Lung (tissue), 11 donors: ENCODE measurements at regions not wholly inside any gene's neighbourhood (a gene's known extent, or its start where the extent isn't known, plus 50 kb on each side); places are given as distances from the start of the nearest gene placed in this dataset.
"Not testable (repeated sequence)": the region's sequence is repeated elsewhere in the genome, so short reads cannot be mapped to it uniquely, and the experiment has no call there.

ENCODE experiments used
- ATAC-seq: fragments of 200-7000 bp; cut with Tn5 transposase; one replicate; pipeline ENCODE4 v1.9.1; 2020; ENCODE audit warnings: moderate number of reproducible peaks; ENCODE audit not compliant: insufficient read depth, low FRiP score
- DNase-seq, 3 donors: peaks; one replicate each; pipeline ENCODE4 v3.0.0-alpha.2; 2013 to 2017
- H3K27ac ChIP-seq, 2 donors: one replicate each; pipeline ENCODE4 v1.5.1; 2013; ENCODE audit warnings: mild to moderate bottlenecking in 2 of 2, moderate library complexity in 2 of 2, control low read depth in 1 of 2, inconsistent platforms in 1 of 2, low read depth in 1 of 2, low read length in 1 of 2
- H3K27me3 ChIP-seq, 3 donors: one replicate each; pipeline ENCODE4 v1.5.1; 2013; ENCODE audit warnings: low read length in 2 of 3; ENCODE audit not compliant: control insufficient read depth in 3 of 3, insufficient read depth in 3 of 3
- H3K36me3 ChIP-seq, 4 donors: one replicate each; pipeline ENCODE4 v1.5.1; 2013; ENCODE audit warnings: low read length in 4 of 4, mild to moderate bottlenecking in 1 of 4, moderate library complexity in 1 of 4; ENCODE audit not compliant: control insufficient read depth in 4 of 4, insufficient read depth in 4 of 4
- H3K4me1 ChIP-seq, 5 donors: one replicate each; pipeline ENCODE4 v1.5.1; 2013; ENCODE audit warnings: low read length in 5 of 5, mild to moderate bottlenecking in 2 of 5, moderate library complexity in 1 of 5; ENCODE audit not compliant: control insufficient read depth in 5 of 5, insufficient read depth in 5 of 5
- H3K4me3 ChIP-seq: one replicate; pipeline ENCODE4 v1.5.1; 2013; ENCODE audit warnings: mild to moderate bottlenecking, control low read depth, moderate library complexity
- H3K9ac ChIP-seq, 2 donors: one replicate each; pipeline ENCODE4 v1.5.1; 2013; ENCODE audit warnings: low read length in 2 of 2, control low read depth in 1 of 2; ENCODE audit not compliant: insufficient read depth in 1 of 2
- H3K9me3 ChIP-seq, 4 donors: one replicate each; pipeline ENCODE4 v1.5.1; 2013; ENCODE audit warnings: low read length in 3 of 4, mild to moderate bottlenecking in 1 of 4, moderate library complexity in 1 of 4; ENCODE audit not compliant: control insufficient read depth in 4 of 4, insufficient read depth in 3 of 4
- CTCF ChIP-seq: IDR thresholded peaks from 2 replicates; pipeline ENCODE4 v1.5.1; 2012; ENCODE audit warnings: mild to moderate bottlenecking; ENCODE audit errors: control extremely low read depth, extremely low read depth
- WGBS, 2 donors: extraction: QIAGEN DNeasy Blood & Tissue Kit; methylation state at CpG; one replicate each; pipeline ENCODE4 v1.1.7; 2013; 5-methylcytosine and 5-hydroxymethylcytosine counted together
- donor health status: control.
- donor health status: control.
- donor health status: Bipolar disorder and iron deficiency.
- donor health status: healthy.
- donor health status: DM: yes; HTN: yes; CAD: no.

- Histone ChIP-seq H3K9ac (no peak overlapping the region), H3K27ac (no peak overlapping the region), H3K9me3 (no peaks in the 10 kb centered on the region), H3K4me1 (peaks cover 0 to 3% (median 0%) of the 10 kb centered on the region in 5 donors), H3K27me3 (no peaks in the 10 kb centered on the region), H3K36me3 (no peaks in the 10 kb centered on the region), H3K4me3 (no peak overlapping the region)
- DNase-seq (no peak), ATAC-seq (no peak)
- TF ChIP-seq CTCF, result no peak
Measured at GRCh38 chr2:75844651-75845050, 133.9 kb upstream of the GCFC2 start.

- H3K9ac ChIP-seq, H3K9me3 ChIP-seq, ATAC-seq, H3K4me1 ChIP-seq, H3K4me3 ChIP-seq, H3K27ac ChIP-seq, H3K36me3 ChIP-seq, DNase-seq, H3K27me3 ChIP-seq: not testable (repeated sequence)
- WGBS, 2 donors, result 84 to 89% methylated on average over 4 of the region's 4 CpGs
Measured at GRCh38 chr2:75834588-75834987, 123.9 kb upstream of the GCFC2 start.

GRCh38 chr2:75833386-75833785, 122.7 kb upstream of the GCFC2 start:
- no peak for ATAC-seq
- DNase-seq, result no peak

GRCh38 chr2:75828826-75829225, 118.1 kb upstream of the GCFC2 start:
- Histone ChIP-seq H3K4me1 (no peaks in the 10 kb centered on the region), H3K4me3 (no peak overlapping the region), H3K9me3 (peaks cover 0 to 8% (median 1%) of the 10 kb centered on the region in 4 donors), H3K36me3 (no peaks in the 10 kb centered on the region), H3K27me3 (no peaks in the 10 kb centered on the region), H3K9ac (no peak overlapping the region), H3K27ac (no peak overlapping the region)
- WGBS, 2 donors, result 83 to 89% methylated on average over 4 of the region's 4 CpGs
- no peak for TF ChIP-seq CTCF
- ATAC-seq, result no peak
- no peak for DNase-seq

More at GRCh38 chr2:75833386-75833785, 122.7 kb upstream of the GCFC2 start:
- Histone ChIP-seq H3K9ac (no peak overlapping the region), H3K4me3 (no peak overlapping the region), H3K27me3 (no peaks in the 10 kb centered on the region), H3K4me1 (no peaks in the 10 kb centered on the region), H3K27ac (no peak overlapping the region), H3K9me3 (peaks cover 0 to 6% (median 0%) of the 10 kb centered on the region in 4 donors), H3K36me3 (no peaks in the 10 kb centered on the region)
- WGBS, 2 donors, result 67 to 83% methylated on average over 2 of the region's 2 CpGs
- no peak for TF ChIP-seq CTCF

GRCh38 chr2:75823515-75823914, 112.8 kb upstream of the GCFC2 start:
- H3K36me3 ChIP-seq, DNase-seq, H3K27me3 ChIP-seq, H3K9ac ChIP-seq, H3K4me3 ChIP-seq, H3K27ac ChIP-seq, H3K4me1 ChIP-seq, H3K9me3 ChIP-seq, ATAC-seq: not testable (repeated sequence)
- WGBS, 2 donors, result 95 to 99% methylated on average over 1 of the region's 1 CpG
